Astrocyte of the hippocampus (primary cell): ENCODE measurements at regions not wholly inside any gene's neighbourhood (a gene's known extent, or its start where the extent isn't known, plus 50 kb on each side); places are given as distances from the start of the nearest gene placed in this dataset.

Experiments used
- DNase-seq: peaks from one replicate; pipeline ENCODE4 v3.0.0; 2011; ENCODE audit warnings: low read depth, low spot score

GRCh38 chr6:33865478-33866077 lies 61.8 kb upstream of the MLN start:
- DNase-seq = no peak

GRCh38 chr6:33863723-33864440 lies 60.1 kb upstream of the MLN start:
- no peak for DNase-seq

GRCh38 chr6:33863084-33863483 lies 59.3 kb upstream of the MLN start:
- DNase-seq = no peak

DNA sequence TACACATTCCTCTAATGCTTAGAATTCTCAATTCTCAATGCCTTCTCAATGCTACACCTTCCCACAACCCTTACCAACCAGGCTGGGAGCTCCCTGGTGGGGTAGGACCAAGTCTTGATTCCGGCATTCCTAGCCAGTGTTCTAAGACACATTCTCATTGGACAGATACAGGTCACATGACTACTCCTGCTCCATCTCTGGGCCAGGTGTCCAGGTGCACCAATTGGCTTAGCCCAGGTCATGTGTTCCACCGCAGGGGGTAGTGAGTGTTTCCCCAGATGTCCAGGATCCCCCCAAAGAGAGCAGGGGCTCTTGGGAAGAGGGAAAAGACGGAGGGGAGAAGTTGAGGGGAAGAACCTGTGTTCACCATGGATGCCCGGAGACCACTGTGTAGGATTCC lies 58.7 kb upstream of the MLN start:
- DNase-seq = no peak

DNA sequence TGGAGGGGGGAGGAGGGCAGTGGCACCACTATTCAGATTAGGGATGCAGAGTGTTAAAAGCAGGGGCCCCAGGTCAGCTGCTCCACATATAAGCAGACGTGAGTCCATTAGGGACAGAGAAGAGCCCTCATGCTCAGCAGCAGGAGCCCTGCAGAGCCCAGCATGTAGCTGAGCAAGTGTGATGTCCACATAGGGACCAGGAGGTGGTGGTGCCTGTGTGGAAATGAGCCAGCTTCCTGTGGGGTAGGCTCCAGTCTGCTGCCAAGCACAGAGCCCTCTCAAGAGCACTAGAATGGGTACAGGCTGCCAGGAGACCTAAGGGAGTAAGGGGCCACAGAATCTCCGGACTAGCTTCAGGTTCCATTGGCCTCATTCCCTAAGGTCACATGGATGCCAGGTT lies 57.9 kb upstream of the MLN start:
- DNase-seq = no peak

DNA sequence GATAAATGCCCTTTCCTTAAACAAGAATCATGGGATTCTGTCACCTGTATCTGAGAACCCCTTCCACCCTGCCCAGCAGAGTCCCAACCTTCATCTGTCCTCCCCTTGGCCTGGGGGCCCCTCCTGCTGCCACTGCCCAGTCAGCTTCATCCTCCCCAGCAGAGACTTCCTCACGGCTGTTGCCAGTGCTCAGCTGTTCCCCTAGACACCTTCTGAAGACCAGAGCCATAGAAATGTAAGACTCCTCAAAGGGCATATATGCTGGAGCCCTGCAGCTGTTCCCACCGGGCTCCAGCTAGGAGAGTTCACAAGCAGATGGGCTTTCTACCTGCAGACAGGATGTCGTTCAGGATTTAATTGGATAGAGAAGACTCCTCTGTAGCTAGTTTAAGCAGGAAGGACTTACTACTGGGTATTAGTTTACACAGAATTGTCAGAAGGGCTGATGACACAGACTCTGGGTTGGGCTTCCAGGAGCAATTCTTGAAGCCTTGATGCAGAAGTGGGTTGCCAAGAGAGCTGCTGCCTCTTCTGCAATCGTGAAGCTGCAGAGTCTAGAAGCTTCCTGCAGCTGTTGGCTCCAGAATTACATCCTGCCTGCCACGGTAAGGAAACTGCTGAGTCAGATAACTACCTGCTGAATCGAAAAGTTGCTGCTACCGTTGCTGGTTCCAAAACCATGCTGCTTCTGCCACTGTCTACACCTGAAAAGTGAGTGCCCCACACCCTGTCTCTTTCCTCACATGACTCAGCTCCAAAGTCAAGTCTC lies 57.1 kb upstream of the MLN start:
- DNase-seq = no peak

- DNase-seq = no peak
Observed at GRCh38 chr6:33860006-33860405, 56.2 kb upstream of the MLN start.

- DNase-seq = no peak
Observed at GRCh38 chr6:33858804-33859505, 55.2 kb upstream of the MLN start.

DNA sequence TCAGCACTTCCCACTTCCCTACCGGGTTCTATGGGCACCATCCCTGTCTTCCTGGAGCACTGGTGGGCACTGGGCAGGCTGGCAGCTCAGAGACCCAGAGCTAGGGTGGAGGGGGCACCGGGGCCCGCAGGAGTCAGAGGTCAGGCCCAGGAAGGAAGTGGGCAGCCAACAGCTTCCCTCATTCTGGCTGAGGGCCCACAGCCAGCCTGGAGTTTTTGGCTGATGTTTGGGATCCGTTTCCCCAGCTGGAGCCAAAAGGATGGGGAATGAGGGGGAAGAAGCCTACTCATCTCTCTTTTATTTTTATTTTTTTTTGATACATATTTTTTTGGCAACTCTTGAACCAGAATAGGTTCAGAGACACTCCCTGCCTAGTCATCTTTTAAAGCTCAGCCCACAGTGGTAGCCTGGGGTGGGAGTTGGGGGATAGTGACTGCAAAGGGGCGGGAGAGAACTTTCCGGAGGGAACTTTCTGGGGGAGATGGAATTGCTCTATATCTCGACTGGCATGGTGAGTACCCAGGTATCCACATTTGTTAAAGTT lies 54.2 kb upstream of the MLN start:
- no peak for DNase-seq

- DNase-seq = no peak
Observed at GRCh38 chr6:33857093-33857931, 53.5 kb upstream of the MLN start.

GRCh38 chr6:33856655-33857054 lies 52.9 kb upstream of the MLN start:
- DNase-seq = no peak

DNA sequence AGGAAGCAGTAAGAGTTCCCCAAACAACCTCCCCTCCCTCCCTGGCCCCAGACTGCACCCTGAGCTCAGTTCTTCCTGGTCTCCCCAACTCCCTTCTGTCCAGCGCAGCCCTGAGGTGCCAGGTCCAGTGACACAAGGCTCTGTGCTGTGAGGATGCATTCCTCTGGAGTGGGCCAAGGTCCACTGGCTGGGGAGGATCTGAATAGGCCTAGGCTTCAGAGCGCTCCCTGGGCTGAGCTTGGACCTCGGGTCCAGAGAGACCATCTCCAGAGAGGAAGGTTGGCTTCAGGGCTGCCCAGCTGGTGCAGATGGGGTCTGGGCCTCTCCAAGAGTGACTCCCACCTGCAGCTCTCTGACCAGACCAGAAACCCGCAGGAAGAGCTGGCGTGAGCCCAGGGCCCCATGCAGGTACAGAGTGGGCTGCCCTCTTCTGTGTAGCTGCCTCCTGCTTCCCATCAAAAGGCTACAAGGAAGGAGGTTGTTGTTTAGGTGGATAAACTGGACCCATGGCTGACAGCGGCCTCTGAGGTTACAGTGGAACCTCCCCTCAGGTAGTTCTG lies 52.3 kb upstream of the MLN start:
- no peak for DNase-seq

- DNase-seq = peak; percentile 12
Observed at GRCh38 chr6:33854572-33855030, 50.8 kb upstream of the MLN start.

DNA sequence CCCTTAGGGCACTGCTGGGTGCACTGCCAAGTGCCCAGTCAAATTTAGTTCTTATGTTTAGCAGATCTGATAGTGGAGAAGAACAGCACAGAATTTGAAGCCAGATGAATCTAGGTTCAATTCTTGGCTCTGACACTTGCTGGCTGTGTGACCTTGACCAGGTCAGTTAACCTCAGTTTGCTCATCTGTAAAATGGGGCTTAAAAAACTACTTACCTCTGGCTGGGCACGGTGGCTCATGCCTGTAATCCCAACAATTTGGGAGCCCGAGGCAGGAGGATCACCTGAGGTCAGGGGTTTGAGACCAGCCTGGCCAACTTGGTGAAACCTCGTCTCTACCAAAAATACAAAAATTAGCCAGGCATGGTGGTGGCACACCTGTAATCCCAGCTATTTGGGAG lies 49.9 kb upstream of the MLN start:
- DNase-seq = no peak
